Fibroblast of lung (primary cell): ENCODE measurements at regions not wholly inside any gene's neighbourhood (a gene's known extent, or its start where the extent isn't known, plus 50 kb on each side); places are given as distances from the start of the nearest gene placed in this dataset.

Source experiments
- DNase-seq, 2 donors: peaks; one replicate each; pipeline versions ENCODE4 v3.0.0 to v3.0.0-alpha.2; 2010; ENCODE audit warnings: low read depth in 2 of 2
- H2AFZ ChIP-seq: 2 replicates; pipeline ENCODE4 v1.5.1; 2012; ENCODE audit warnings: low read length, control low read depth, inconsistent platforms
- H3K27ac ChIP-seq: 2 replicates; pipeline ENCODE4 v1.5.1; 2011; ENCODE audit warnings: low read length, control low read depth; ENCODE audit not compliant: insufficient read depth
- H3K27me3 ChIP-seq: 2 replicates; pipeline ENCODE4 v1.5.1; 2011; ENCODE audit warnings: mild to moderate bottlenecking, low read length; ENCODE audit not compliant: control insufficient read depth, insufficient read depth
- H3K36me3 ChIP-seq: 2 replicates; pipeline ENCODE4 v1.5.1; 2011; ENCODE audit warnings: low read length; ENCODE audit not compliant: control insufficient read depth, insufficient read depth
- H3K4me1 ChIP-seq: 2 replicates; pipeline ENCODE4 v1.5.1; 2011; ENCODE audit warnings: low read length; ENCODE audit not compliant: control insufficient read depth, insufficient read depth; ENCODE audit errors: extremely low read depth
- H3K4me2 ChIP-seq: 2 replicates; pipeline ENCODE4 v1.5.1; 2011; ENCODE audit warnings: low read length, control low read depth; ENCODE audit not compliant: insufficient read depth; ENCODE audit errors: extremely low read depth
- H3K4me3 ChIP-seq, 4 experiments: fragments of 200-600 bp in 1 of 4; sonication (generic) in 1 of 4; replicated peaks in 1 of 4; 2 replicates each; pipeline ENCODE4 v1.5.1; 2011 to 2016; ENCODE audit warnings: low read length in 4 of 4, low read depth in 3 of 4, mild to moderate bottlenecking in 3 of 4, control low read depth in 2 of 4, inconsistent platforms in 1 of 4, mixed read lengths in 1 of 4; ENCODE audit not compliant: insufficient read depth in 1 of 4; ENCODE audit errors: control extremely low read depth in 1 of 4
- H3K79me2 ChIP-seq: 2 replicates; pipeline ENCODE4 v1.5.1; 2012; ENCODE audit warnings: mild to moderate bottlenecking, low read length, inconsistent platforms; ENCODE audit not compliant: control insufficient read depth, insufficient read depth
- H3K9ac ChIP-seq: 2 replicates; pipeline ENCODE4 v1.5.1; 2011; ENCODE audit warnings: mild to moderate bottlenecking, low read length, control low read depth; ENCODE audit not compliant: insufficient read depth
- H3K9me3 ChIP-seq: 2 replicates; pipeline ENCODE4 v1.5.1; 2012; ENCODE audit warnings: low read depth, low read length; ENCODE audit not compliant: control insufficient read depth, insufficient read depth
- H4K20me1 ChIP-seq: 2 replicates; pipeline ENCODE4 v1.5.1; 2011; ENCODE audit warnings: low read length; ENCODE audit not compliant: control insufficient read depth, insufficient read depth; ENCODE audit errors: extremely low read depth
- EZH2 ChIP-seq: IDR thresholded peaks from 2 replicates; pipeline ENCODE4 v1.5.1; 2012; ENCODE audit warnings: low read length, control low read depth, mild to moderate bottlenecking; ENCODE audit errors: missing control alignments
- TF ChIP-seq, protein P1 (sequence below), 2 donors: IDR thresholded peaks in 1 of 2; conservative IDR thresholded peaks in 1 of 2; 1 replicate in 1 of 2; 2 replicates in 1 of 2; pipeline ENCODE4 v1.5.1; 2011 to 2012; ENCODE audit warnings: low read length in 2 of 2, control low read depth in 1 of 2, inconsistent platforms in 1 of 2, low read depth in 1 of 2, mild to moderate bottlenecking in 1 of 2

DNA sequence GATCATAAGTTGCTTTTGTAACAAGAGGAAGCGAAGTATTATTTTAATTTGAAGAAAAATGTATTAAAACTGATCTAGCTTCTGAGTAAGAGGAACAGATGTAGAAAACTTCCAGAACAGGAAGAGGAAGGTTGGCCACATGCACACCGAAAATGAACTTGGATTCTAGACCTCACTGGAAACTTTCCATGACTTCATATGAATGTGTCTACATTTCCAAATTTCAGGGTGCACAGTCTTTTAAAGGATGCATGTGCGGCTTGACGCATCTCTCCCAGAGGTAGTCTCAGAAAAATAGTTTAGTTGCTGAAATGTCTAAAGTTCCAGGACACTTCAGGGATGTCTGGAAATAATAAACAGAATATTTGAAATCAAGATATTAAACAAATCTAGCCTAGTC, 275.1 kb upstream of the MYOCD start:
- H2AFZ ChIP-seq, result no peak overlapping the region
- no peaks in the 10 kb centered on the region for H4K20me1 ChIP-seq
- no peaks in the 10 kb centered on the region for H3K79me2 ChIP-seq
- TF ChIP-seq EZH2, result no peak
- TF ChIP-seq, protein P1, sequence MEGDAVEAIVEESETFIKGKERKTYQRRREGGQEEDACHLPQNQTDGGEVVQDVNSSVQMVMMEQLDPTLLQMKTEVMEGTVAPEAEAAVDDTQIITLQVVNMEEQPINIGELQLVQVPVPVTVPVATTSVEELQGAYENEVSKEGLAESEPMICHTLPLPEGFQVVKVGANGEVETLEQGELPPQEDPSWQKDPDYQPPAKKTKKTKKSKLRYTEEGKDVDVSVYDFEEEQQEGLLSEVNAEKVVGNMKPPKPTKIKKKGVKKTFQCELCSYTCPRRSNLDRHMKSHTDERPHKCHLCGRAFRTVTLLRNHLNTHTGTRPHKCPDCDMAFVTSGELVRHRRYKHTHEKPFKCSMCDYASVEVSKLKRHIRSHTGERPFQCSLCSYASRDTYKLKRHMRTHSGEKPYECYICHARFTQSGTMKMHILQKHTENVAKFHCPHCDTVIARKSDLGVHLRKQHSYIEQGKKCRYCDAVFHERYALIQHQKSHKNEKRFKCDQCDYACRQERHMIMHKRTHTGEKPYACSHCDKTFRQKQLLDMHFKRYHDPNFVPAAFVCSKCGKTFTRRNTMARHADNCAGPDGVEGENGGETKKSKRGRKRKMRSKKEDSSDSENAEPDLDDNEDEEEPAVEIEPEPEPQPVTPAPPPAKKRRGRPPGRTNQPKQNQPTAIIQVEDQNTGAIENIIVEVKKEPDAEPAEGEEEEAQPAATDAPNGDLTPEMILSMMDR (conservative IDR thresholded peaks at IDR 0.05 in 1 of 2, IDR thresholded peaks at IDR 0.05 in 1 of 2; ENCODE audit: low read depth in 1 of 2, low read length in 2 of 2), result no peak
- no peak overlapping the region for H3K27ac ChIP-seq
- H3K4me1 ChIP-seq, result no peaks in the 10 kb centered on the region
- H3K36me3 ChIP-seq, result no peaks in the 10 kb centered on the region
- H3K27me3 ChIP-seq, result no peaks in the 10 kb centered on the region
- H3K4me3 ChIP-seq, result no peak overlapping the region
- no peak for DNase-seq
- no peak overlapping the region for H3K9ac ChIP-seq
- no peaks in the 10 kb centered on the region for H3K9me3 ChIP-seq
- no peak overlapping the region for H3K4me2 ChIP-seq

DNA sequence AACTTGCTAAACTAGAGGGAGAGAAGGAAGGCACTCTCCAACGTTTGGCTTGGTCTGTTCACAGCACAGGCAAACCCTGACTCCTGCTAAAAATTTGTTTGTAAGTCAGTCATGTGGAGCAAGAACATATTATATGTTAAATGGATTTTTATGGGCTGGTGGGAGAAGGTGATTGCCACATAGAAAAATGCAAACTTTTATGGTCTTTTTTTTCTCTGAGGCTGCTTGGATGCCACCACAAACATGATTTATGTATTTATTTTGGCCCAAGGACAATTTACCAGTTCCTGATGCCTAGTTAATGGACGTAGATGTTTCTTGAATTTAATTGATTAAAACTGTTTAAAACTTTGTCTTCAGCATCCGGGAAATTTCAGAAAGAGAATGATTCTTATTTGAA, 274.2 kb upstream of the MYOCD start:
- Histone ChIP-seq H3K4me3 (no peak overlapping the region), H3K9me3 (no peaks in the 10 kb centered on the region), H3K79me2 (no peaks in the 10 kb centered on the region), H3K4me1 (no peaks in the 10 kb centered on the region), H3K27ac (no peak overlapping the region), H4K20me1 (no peaks in the 10 kb centered on the region), H2AFZ (no peak overlapping the region), H3K27me3 (no peaks in the 10 kb centered on the region), H3K9ac (no peak overlapping the region), H3K36me3 (no peaks in the 10 kb centered on the region), H3K4me2 (no peak overlapping the region)
- no peak for DNase-seq
- TF ChIP-seq, protein P1 (conservative IDR thresholded peaks at IDR 0.05 in 1 of 2, IDR thresholded peaks at IDR 0.05 in 1 of 2; ENCODE audit: low read depth in 1 of 2, low read length in 2 of 2), result no peak
- TF ChIP-seq EZH2, result no peak

DNA sequence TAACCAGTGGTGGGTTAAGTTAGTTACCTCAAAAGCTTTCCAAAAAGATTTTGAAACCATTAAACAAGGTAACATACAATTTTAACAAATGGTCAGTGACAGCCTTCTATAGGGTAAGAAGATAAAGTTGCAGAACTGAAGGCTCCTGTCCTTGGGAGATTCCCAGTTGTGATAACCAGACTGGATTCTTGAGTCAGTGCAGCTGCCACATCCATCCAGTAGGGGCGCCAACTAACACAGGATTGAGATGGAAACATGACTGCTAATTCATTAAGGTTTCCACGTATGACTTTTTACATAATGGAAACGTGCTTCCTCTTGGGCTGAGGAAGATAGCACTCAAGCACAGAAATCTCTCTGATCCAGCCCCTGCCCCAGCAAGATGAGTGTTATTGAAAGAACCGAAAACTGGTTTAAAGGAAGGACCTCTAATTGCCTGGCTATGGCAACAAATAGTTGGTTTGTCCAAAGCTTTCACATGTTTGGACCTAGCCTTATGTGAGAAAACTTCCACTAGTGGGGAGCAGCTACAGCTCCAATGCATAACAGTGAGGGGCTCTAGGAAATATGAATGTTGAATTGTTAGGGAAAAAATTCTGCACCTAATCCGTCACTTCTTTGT, 269.8 kb upstream of the MYOCD start:
- Histone ChIP-seq H3K27me3 (no peaks in the 10 kb centered on the region), H3K9ac (no peak overlapping the region), H2AFZ (no peak overlapping the region), H3K9me3 (no peaks in the 10 kb centered on the region), H4K20me1 (no peaks in the 10 kb centered on the region), H3K4me1 (no peaks in the 10 kb centered on the region), H3K4me3 (no peak overlapping the region), H3K4me2 (no peak overlapping the region), H3K79me2 (no peaks in the 10 kb centered on the region), H3K27ac (no peak overlapping the region), H3K36me3 (no peaks in the 10 kb centered on the region)
- TF ChIP-seq, protein P1 (conservative IDR thresholded peaks at IDR 0.05 in 1 of 2, IDR thresholded peaks at IDR 0.05 in 1 of 2; ENCODE audit: low read depth in 1 of 2, low read length in 2 of 2), result peak; percentile 33 to 62
- no peak for TF ChIP-seq EZH2
- DNase-seq, result no peak
